NB4 (cell line): ENCODE measurements at regions not wholly inside any gene's neighbourhood (a gene's known extent, or its start where the extent isn't known, plus 50 kb on each side); places are given as distances from the start of the nearest gene placed in this dataset.

Source experiments
- DNase-seq: peaks from one replicate; pipeline ENCODE4 v3.0.0; 2010; ENCODE audit warnings: low read depth
- H3K4me3 ChIP-seq: one replicate; pipeline ENCODE4 v1.5.1; 2011; ENCODE audit warnings: mild to moderate bottlenecking, low read depth, low read length, moderate library complexity
- CTCF ChIP-seq: IDR thresholded peaks from one replicate; pipeline ENCODE4 v1.5.1; 2012; ENCODE audit warnings: low read depth, low read length
- MYC ChIP-seq: IDR thresholded peaks from 2 replicates; pipeline ENCODE4 v1.6.1; 2011; ENCODE audit warnings: low read depth, low read length
- POLR2A ChIP-seq: IDR thresholded peaks from 2 replicates; pipeline ENCODE4 v1.6.1; 2011; ENCODE audit warnings: mild to moderate bottlenecking; ENCODE audit not compliant: insufficient read length; ENCODE audit errors: extremely low read depth
- TF ChIP-seq, protein P1 (sequence below): IDR thresholded peaks from 2 replicates; pipeline ENCODE4 v1.6.1; 2011; ENCODE audit warnings: low read depth, low read length

GRCh38 chr3:162945626-162946025, 1449.0 kb downstream of the OTOL1 start:
- TF ChIP-seq MYC (no peak), POLR2A (no peak), CTCF (no peak)
- TF ChIP-seq, protein P1, sequence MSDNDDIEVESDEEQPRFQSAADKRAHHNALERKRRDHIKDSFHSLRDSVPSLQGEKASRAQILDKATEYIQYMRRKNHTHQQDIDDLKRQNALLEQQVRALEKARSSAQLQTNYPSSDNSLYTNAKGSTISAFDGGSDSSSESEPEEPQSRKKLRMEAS, result no peak
- no peak for DNase-seq
- no peak overlapping the region for H3K4me3 ChIP-seq

DNA sequence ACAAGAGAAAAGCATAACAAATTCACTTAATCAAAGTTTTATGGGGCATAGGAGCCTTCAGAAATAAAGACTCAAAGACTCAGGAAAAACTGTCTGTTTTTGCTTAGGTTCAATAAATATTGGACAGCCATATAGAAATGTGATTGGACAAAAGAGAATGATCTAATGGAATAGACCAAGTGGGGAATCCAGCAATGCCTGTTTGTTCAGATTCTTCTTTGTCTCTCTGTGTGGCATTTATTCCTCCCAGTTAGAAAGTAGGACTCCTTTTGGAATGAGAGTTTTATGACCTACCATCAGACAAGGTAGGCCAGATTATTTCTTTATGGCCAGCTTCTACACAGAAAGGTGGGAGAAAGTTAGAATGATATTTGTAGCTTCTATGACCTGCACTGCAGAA, 1460.1 kb downstream of the OTOL1 start:
- no peak for DNase-seq
- no peak overlapping the region for H3K4me3 ChIP-seq
- no peak for TF ChIP-seq MYC
- TF ChIP-seq CTCF, result no peak
- no peak for TF ChIP-seq POLR2A
- TF ChIP-seq, protein P1, result no peak

DNA sequence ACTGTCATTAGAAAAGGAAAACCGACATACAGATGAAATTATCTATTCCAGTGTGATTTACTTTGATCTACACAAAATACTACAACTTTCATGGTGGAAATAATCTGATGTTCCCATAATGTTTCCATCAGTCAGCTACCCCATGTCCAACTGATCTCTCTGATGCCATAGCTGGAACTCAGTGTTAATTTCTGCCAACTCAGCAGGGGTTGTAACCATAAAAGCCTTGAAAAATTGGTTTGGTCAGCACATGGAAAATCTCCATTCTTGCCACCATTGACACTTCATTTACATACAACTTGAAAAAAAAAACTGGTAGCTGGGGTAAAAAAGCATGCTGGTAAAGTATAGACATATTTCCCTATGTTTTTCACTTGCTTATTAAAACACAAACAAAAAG, 1463.7 kb downstream of the OTOL1 start:
- TF ChIP-seq MYC (no peak), POLR2A (no peak), CTCF (no peak)
- TF ChIP-seq, protein P1, result no peak
- DNase-seq, result no peak
- H3K4me3 ChIP-seq, result no peak overlapping the region

GRCh38 chr3:162970292-162970691, 1473.7 kb downstream of the OTOL1 start:
- H3K4me3 ChIP-seq, result no peak overlapping the region
- no peak for DNase-seq
- TF ChIP-seq MYC (no peak), CTCF (no peak), POLR2A (no peak)
- TF ChIP-seq, protein P1, result no peak

GRCh38 chr3:162971715-162972114, 1475.1 kb downstream of the OTOL1 start:
- TF ChIP-seq MYC (no peak), CTCF (no peak), POLR2A (no peak)
- TF ChIP-seq, protein P1, result no peak
- DNase-seq, result no peak
- H3K4me3 ChIP-seq, result no peak overlapping the region
